HEK293T (cell line): ENCODE measurements at regions not wholly inside any gene's neighbourhood (a gene's known extent, or its start where the extent isn't known, plus 50 kb on each side); places are given as distances from the start of the nearest gene placed in this dataset.

ENCODE experiments used
- BHLHE40 ChIP-seq: fragments of 450-650 bp; IDR thresholded peaks from 2 replicates; pipeline ENCODE4 v1.6.1; 2016; ENCODE audit warnings: mild to moderate bottlenecking, moderate library complexity, borderline replicate concordance
- ELF4 ChIP-seq: fragments of 450-650 bp; IDR thresholded peaks from 2 replicates; pipeline ENCODE4 v1.6.1; 2017; ENCODE audit warnings: antibody characterized with exemption
- FOXK2 ChIP-seq: fragments of 450-650 bp; IDR thresholded peaks from 2 replicates; pipeline ENCODE4 v1.6.1; 2016; ENCODE audit warnings: mild to moderate bottlenecking
- FOXM1 ChIP-seq: fragments of 450-650 bp; IDR thresholded peaks from 2 replicates; pipeline ENCODE4 v1.6.1; 2017; ENCODE audit warnings: mild to moderate bottlenecking, borderline replicate concordance
- PKNOX1 ChIP-seq: fragments of 450-650 bp; IDR thresholded peaks from 2 replicates; pipeline ENCODE4 v1.6.1; 2016
- SP1 ChIP-seq: fragments of 450-650 bp; IDR thresholded peaks from 2 replicates; pipeline ENCODE4 v1.6.1; 2017
- SUZ12 ChIP-seq: fragments of 450-650 bp; IDR thresholded peaks from 2 replicates; pipeline ENCODE4 v1.6.1; 2016; ENCODE audit warnings: mild to moderate bottlenecking
- TARDBP ChIP-seq: fragments of 450-650 bp; IDR thresholded peaks from 2 replicates; pipeline ENCODE4 v1.6.1; 2016

- TF ChIP-seq ELF4 (no peak), FOXM1 (no peak), TARDBP (no peak), SP1 (no peak), BHLHE40 (no peak), SUZ12 (no peak), FOXK2 (no peak), PKNOX1 (no peak)
Observed at GRCh38 chr13:104355041-104355670, 1288.9 kb upstream of the SLC10A2 start.
